Esophagus mucosa (tissue), 1 donor: ENCODE measurements at regions not wholly inside any gene's neighbourhood (a gene's known extent, or its start where the extent isn't known, plus 50 kb on each side); places are given as distances from the start of the nearest gene placed in this dataset.

Experiments used
- ATAC-seq: fragments of 200-7000 bp; cut with Tn5 transposase; one replicate; pipeline ENCODE4 v1.9.1; 2020
- donor health status: DM: yes; HTN: yes; CAD: no.

DNA sequence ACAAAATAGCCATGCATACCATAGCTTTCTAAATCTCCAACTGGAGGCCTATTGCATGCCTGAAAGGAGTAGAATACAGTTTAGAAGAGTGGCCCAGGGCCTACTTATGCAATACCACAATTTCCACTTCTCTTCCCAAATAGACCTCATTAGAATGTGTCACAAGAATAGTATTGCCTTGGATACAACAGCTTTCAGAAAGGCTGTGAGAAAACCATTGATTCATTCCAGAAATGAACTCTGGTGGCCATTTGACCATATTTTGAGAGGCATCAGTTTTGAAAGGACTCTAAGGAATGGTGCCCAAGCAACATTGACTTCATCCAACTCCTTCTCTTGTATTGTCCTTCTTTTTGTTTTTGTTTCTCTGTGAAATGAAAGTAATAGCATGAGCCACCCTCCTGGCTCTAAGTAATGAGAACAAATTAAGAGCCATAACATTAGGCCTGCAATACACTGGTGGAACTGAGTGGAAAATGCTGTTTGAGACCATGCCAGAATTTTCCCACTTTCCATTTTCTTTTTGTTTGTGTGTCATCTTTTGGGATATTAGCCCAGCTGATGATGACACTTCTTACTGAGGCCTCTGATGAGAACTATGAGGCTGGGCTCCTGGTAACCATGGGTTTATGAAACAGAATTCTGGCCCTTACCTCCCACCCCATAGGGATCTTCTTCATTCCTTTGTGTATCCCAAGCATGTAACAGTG lies 90.2 kb downstream of the TMEM174 start:
- ATAC-seq = no peak

GRCh38 chr5:73256862-73257261 lies 83.9 kb downstream of the TMEM174 start:
- peak; percentile 97 for ATAC-seq

DNA sequence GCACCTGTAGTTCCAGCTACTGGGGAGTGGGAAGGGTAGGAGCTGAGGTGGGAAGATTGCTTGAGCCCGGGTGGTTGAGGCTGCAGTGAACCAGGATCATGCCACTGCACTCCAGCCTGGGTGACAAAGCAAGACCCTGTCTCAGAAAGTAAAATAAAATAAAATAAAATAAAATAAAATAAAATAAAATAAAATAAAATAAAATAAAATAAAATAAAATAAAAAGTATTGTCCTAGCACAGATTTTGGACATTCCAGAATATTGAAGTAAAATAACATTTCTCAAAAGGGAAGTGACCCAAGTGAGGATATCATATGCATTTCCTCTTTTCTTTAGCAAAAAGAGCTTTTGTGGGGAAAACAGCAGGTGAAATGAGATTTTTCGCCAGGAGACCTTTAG lies 83.5 kb downstream of the TMEM174 start:
- ATAC-seq = no peak

DNA sequence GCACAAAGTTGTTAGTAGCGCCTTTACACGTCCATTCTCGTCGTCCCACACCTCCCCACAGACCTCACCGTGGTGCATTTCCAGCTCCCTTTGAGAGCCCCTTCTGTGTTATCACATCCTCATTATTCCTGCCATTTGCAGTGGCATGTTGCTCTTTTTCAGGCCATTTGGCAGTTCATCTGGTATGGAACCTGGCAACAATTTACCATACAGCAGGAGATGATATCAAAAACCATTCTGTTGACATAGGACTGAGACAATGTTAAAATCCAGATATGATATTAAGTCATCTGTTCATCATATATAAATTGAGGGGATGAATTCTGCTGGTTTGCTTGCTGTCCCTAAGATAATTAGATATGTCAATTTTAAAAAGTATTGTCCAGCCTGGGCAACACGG lies 83.0 kb downstream of the TMEM174 start:
- ATAC-seq = no peak

DNA sequence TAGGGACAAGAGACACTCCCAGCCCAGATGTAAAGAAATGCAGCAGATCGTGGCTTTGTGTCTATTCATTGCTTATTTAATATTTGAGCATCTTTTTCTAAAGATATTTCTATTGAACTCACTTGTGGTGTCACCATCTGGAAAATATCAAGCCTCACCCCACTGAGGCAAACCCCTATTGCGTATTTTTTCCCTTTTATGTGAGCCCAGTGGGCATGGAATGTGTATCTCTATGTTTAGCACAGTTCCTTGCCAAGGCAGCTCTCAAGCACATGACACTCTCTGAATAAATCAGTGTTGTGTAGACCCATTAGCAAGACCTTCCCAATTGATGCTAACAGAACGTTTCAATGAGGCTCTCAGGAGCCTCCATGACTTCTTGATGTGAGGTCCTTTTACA lies 81.6 kb downstream of the TMEM174 start:
- ATAC-seq = no peak

- ATAC-seq = no peak
Observed at GRCh38 chr5:73253047-73253660, 80.2 kb downstream of the TMEM174 start.

DNA sequence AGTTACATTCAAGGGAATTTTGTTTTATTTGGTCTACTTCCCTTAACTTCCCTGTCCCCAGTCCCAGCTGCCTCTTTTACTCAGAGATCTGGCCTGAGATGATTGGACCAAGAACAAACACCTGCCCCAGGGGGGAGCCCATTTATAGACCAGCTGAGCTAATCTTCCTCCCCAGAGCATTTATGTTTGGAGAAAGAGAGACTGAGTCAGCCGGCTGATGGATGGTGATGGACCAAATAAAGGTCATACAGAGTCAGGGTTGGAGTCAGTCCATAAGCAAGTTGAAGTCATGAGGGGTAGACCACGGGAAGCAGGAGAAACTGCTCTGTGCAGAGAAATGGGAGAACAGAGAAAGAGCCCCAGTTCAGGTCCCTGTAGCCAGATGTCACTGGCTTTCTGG lies 77.7 kb downstream of the TMEM174 start:
- ATAC-seq = no peak

- peak; percentile 37 for ATAC-seq
Observed at GRCh38 chr5:73242735-73243134, 69.7 kb downstream of the TMEM174 start.

- ATAC-seq = no peak
Observed at GRCh38 chr5:73238873-73239272, 65.9 kb downstream of the TMEM174 start.

DNA sequence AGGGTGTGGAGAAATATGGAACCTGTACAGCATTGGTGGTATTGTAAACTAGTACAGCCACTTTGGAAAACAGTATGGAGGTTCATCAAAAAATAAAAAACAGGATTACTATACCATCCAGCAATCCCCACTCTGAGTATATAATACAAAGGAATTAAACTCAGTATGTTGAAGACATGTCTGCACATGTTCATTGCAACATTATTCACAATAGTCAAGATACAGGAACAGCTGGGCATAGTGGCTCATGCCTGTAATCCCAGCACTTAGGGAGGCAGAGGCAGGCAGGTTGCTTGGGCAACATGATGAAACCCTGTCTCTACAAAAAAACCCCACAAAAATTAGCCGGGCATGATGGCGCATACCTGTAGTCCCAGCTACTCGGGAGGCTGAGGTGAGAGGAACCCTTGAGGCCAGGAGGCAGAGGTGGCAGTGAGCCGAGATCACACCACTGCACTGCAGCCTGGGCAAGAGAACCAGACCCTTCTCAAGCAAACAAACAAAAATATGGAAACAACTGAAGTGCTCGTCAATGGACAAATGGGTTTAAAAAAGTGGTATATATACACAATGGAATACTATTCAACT lies 63.6 kb downstream of the TMEM174 start:
- ATAC-seq = peak; percentile 97

DNA sequence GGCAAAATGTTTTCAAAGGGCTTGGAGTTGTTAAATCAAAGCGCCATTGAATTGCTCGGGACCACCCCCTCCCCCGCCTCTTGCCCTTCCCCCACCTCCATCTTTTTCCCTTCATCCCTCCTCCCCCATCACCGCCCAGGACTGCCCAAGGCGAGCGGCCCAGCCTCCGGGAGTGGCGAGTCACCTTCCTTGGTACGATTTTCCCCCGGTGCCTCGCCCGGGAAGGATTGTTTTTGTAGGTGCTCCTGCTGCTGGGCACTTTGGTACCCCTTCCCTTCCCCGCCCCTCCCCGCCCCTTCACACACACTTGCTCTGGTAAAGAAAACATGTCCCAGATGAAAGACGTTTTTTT lies 61.2 kb downstream of the TMEM174 start:
- ATAC-seq = no peak

DNA sequence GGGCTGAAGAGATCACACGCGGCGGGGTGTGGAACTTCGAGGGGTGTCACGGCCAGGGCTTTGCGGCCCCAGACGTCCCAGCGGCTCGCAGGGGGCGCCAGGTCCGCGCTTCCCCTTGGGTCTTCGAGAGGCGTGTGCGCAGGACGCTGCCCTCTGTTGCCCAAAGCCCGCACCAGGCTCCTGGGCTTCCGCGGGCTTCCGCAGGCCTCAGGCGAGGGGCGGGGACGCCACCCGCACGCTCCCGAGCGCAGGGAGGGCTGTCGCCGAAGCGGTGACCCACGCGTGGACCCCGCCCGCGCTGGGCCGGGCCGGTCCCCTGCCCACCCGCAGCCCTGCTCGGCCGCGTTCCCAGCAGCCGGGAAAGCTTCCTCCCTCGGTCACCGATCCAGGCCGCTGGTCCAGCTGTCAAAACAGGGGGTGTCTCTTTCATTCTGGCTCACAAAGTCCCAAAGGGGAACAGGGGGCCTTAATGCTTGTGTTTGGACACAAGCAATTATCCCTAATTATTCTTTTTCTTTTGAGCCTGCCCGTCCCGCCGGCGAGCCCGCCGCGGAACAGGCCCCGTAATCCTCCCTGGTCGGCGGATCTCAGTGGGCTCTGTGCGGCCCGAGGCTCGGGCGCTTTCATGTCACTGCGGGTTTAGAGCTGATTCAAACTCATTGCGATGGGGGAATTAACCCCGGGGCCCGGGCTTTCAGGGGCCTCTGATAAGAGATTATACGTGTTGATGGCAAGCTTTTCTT lies 60.6 kb downstream of the TMEM174 start:
- ATAC-seq = no peak

- ATAC-seq = no peak
Observed at GRCh38 chr5:73233053-73233460, 60.1 kb downstream of the TMEM174 start.

- no peak for ATAC-seq
Observed at GRCh38 chr5:73232266-73233041, 59.5 kb downstream of the TMEM174 start.

GRCh38 chr5:73231246-73231778 lies 58.3 kb downstream of the TMEM174 start:
- no peak for ATAC-seq

DNA sequence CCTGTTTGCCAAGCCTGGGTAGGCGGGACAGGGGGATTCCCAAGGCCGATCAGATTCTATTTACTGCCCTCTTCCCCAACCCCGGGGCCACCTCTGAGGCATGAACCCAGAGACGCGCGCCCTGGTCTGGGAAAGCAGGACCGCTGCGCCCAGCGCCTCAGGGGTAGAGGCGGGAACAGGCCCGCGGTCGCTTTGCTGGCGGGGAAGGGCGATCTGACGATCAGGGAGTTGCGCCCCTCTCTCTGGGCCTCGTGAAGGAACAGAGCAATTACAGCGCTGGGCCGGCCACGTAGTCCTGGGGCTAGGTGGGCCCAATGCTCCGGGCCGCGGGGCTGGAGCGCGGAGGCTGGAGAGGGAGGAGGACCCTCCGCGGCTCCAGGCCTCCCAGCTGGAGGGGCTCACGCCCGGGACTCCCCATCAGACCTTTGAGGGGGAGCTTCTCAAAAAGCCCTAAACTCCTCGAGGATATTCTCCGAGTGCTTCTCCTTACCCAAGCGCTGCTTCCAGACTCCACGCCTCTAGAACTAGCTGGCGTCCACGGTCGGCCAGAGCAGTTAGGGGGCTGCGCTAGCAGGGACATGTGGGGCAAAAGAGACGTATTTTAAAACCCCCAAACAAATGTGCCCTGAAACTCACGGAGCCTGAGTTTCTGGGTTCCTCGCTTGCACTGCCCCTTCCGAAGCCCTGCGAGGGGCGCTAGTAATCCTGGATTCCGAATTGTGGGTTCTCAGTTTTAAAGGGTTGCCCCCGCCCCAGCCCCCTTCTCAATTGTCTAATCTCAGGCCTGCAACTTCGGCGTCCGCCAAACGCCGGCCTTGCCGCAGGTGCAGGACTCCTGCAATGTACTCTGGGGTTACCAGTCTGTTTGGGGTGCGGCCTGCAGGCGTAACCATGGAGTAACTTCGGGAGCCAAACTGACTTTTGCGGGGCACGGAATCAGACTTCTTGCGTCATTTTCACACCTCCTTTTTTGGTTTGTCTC lies 57.6 kb downstream of the TMEM174 start:
- ATAC-seq = no peak

DNA sequence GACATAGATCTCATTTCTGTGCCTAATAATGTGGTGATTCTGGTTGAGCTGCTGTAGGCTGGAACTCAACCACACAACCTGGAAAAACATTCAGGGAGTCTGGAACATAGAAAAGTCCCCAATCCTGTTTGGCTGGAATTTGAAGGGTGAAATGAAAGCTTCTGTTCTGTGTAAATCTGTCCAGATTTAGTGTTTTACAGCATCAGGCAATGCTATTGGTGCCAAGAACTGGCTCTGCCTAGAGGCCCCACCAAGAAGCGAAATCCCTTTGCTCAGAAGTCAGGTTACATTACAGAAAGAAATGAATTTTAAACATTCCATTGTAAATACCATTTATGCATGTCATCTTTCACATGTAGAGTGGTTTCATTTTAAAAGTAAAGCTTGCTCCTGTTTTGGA lies 56.3 kb downstream of the TMEM174 start:
- ATAC-seq = peak; percentile 65

DNA sequence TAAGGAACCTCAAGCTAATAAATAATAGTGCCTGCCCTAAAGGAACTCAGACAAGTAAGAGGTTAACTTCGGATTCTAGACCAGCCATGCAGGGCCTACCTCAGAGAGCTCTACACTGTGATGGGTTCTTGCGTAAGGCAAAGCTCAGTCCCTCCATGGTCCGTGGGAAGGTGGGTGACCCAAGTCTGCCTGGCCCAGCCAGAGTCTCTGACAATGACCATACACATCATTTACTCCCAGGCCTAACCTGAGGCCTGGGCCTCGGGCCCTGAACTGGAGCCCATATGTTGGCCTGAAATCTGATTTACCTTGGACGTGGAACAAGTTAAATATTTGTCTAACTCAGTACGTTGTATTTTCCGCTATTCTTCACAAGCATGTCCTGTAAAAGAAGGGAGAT lies 55.1 kb downstream of the TMEM174 start:
- ATAC-seq = no peak
